C4-2B (cell line): ENCODE measurements at regions not wholly inside any gene's neighbourhood (a gene's known extent, or its start where the extent isn't known, plus 50 kb on each side); places are given as distances from the start of the nearest gene placed in this dataset.

Experiments used
- ZFX ChIP-seq: fragments of 450-650 bp; IDR thresholded peaks from 2 replicates; pipeline ENCODE4 v1.6.1; 2017
- TF ChIP-seq, protein P1 (sequence below): fragments of 450-650 bp; conservative IDR thresholded peaks from 2 replicates; pipeline ENCODE4 v1.5.1; 2017; ENCODE audit warnings: mild to moderate bottlenecking

DNA sequence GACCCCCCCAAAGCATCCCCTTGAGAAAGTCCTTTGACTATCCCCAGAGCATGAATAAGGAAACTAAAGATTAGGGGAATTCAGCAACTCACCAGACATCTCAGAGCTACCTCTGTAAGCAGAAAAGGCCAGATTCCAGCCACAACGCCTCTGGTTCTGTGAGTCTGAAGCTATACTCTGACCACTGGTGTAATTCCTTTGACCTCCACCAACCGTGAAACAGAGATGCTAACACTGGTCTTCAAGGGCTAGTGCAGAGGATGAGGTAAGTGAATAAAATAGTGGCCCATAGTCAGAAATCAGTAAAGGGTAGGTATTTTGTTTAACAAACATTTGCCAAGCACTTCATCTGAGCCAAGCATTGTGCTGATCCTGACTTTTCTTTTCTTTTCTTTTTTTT is 353.4 kb downstream of the NPIPA8 start:
- TF ChIP-seq, protein P1, sequence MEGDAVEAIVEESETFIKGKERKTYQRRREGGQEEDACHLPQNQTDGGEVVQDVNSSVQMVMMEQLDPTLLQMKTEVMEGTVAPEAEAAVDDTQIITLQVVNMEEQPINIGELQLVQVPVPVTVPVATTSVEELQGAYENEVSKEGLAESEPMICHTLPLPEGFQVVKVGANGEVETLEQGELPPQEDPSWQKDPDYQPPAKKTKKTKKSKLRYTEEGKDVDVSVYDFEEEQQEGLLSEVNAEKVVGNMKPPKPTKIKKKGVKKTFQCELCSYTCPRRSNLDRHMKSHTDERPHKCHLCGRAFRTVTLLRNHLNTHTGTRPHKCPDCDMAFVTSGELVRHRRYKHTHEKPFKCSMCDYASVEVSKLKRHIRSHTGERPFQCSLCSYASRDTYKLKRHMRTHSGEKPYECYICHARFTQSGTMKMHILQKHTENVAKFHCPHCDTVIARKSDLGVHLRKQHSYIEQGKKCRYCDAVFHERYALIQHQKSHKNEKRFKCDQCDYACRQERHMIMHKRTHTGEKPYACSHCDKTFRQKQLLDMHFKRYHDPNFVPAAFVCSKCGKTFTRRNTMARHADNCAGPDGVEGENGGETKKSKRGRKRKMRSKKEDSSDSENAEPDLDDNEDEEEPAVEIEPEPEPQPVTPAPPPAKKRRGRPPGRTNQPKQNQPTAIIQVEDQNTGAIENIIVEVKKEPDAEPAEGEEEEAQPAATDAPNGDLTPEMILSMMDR, result no peak
- TF ChIP-seq ZFX, result no peak
